Stimulated activated naive CD4-positive, alpha-beta T cell (primary cell): ENCODE measurements at regions not wholly inside any gene's neighbourhood (a gene's known extent, or its start where the extent isn't known, plus 50 kb on each side); places are given as distances from the start of the nearest gene placed in this dataset.
"Not testable (repeated sequence)": the region's sequence is repeated elsewhere in the genome, so short reads cannot be mapped to it uniquely, and the experiment has no call there.

ENCODE experiments used
- DNase-seq, 6 experiments: peaks; one replicate each; lab custom pipeline; 2025; lab: John Stamatoyannopoulos, UW

DNA sequence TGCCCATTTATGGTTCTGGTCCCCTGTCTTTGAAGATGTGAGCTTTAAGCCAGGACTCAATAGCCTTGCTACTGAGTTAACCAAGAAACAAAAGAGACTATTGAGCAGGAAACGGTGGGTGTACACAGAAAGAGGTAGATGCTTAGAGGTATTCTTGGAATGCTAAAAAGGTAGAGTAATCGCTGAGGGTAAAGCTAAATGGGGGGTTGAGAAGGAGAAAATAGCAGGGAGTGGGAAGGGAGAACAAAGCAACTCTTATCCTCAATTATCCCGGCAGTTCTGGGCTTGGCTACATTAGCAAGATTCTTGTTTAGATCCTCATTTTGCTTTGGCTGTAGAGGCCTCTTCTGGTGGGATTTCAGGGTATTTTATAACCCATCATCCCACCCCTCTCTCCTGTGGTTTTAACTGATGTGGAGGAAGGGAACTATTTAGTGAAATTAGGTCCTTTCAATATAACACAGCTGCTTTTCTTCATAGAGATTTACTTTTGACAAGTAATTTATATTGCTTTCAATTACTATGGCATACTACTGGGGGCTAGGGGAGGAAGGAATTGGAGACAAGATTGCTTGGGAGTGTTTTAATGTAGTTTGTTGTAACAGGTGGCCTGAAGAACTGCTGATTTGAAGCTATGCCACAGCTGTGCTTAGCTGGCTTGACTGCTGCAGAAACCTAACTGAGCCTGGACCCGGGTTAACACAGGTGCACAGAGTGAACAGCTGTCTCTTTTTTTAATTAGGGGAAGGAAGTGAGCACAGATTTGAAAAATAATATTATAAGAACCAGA lies 234.3 kb upstream of the CCDC54 start:
- no peak for DNase-seq

GRCh38 chr3:107150675-107151074 lies 226.6 kb upstream of the CCDC54 start:
- DNase-seq = no peak

DNA sequence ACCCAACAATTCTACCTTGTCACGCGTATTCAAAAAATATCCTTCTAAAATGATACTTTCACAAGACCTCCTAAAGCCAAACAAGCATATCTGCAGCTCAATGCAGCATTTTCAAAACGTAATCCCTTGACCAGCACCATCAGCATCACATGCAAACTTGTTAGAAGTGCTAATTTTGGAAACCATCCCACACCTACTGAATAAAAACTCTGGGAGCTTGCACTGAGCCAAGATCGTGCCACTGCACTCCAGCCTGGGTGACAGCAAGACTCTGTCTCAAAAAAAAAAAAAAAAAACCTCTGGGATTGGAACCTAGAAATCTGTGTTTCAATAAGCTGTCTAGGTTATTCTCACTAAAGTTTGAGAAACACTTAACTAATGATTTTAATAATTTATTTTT lies 223.3 kb upstream of the CCDC54 start:
- no peak for DNase-seq

- no peak for DNase-seq
Observed at GRCh38 chr3:107172411-107172810, 204.8 kb upstream of the CCDC54 start.

GRCh38 chr3:107184375-107184774 lies 192.9 kb upstream of the CCDC54 start:
- DNase-seq = no peak

DNA sequence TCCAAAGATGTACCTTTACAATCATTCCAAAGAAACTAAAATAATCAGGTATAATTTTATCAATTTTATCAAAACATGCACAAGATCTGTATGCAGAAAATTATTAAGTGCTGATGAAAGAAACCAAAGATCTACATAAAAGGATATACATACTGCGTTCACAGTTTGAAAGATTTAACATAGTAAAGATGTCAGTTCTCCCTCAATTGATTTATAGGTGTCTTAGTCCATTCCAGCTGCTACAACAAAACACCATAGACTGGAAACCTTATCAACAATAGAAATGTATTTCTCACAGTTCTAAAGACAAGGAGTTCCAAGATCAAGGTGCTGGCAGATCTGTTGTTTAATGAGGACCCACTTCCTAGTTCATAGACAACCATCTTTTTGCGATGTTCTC lies 189.0 kb upstream of the CCDC54 start:
- no peak for DNase-seq

DNA sequence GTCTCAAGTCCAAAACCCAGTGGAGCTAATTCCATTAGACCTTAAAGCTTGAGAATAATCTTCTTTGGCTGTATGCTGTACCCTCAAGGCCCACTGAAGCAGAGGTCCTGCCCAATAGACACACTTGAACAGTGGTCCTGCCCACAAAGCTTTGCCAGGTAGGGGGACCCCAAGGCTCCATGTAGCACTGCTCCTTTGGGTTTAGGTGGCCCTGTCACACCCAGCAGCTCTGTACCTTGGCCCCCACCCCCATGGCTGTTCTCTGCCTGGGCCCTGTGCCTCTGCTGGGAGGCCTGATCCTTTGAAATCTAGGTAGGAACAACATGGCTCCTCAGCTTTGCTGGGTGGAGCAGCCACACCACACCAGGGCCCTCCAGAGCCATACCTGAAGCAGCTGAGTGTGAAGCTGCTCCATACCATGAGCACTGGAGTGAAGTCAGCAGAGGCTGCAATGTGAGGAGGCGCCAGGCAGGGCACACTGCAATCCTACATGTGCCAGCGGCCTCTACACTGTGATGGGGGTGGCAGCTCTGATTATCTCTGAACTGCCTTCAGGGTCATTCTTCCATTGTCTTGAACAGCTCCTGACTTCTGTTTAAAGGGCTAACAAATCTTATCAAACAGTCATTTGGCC lies 188.0 kb upstream of the CCDC54 start:
- DNase-seq = no peak

DNA sequence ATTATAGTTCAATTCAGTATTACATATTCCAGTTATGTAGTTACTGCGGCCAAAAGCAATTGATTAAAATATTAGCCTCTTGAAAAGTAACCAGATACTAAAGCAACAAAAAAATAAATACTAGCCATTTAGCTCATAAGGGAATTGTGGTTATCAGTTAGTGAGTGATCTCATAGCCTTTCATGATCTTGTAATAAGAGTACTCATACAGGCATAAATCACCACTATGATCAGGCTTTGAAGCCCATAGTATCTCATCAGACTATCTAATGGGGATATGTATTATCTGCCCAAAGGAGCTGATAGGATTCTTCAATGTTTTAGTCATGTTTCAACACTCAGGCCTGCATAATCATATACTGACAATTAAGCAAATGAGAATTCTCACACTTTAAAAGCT lies 184.1 kb upstream of the CCDC54 start:
- DNase-seq = no peak

DNA sequence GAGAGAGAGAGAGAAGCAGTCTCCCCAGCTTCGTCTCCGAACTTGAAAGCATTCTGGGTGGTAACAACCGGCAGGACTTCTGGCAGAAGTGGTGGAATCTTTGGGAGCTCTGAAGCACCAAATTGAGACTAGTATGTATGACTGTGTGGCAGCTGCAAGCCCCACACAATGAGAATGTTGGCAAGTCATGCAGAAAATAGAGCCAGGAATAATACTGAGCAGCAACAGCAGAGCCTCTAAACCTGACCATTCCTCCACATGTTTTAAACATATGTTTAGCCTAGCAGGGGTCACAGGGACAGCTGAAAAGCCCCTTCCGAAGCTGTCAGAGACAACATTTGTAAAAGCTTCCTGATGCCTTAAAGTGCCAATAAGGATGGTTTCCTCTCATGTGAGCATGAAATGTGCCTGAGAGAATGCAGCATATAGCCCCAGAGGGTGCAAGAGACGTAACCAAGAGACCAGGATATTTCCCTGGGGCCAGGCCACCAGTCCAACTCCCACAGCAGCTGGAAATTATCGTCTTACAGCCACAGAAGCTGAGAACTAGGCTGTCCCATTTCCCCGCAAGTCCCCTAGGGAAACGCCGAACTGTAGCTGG lies 178.6 kb upstream of the CCDC54 start:
- DNase-seq = no peak

GRCh38 chr3:107201146-107201545 lies 176.1 kb upstream of the CCDC54 start:
- no peak for DNase-seq

- not testable (repeated sequence) for DNase-seq
Observed at GRCh38 chr3:107202885-107203284, 174.4 kb upstream of the CCDC54 start.

- no peak for DNase-seq
Observed at GRCh38 chr3:107204121-107204520, 173.1 kb upstream of the CCDC54 start.

DNA sequence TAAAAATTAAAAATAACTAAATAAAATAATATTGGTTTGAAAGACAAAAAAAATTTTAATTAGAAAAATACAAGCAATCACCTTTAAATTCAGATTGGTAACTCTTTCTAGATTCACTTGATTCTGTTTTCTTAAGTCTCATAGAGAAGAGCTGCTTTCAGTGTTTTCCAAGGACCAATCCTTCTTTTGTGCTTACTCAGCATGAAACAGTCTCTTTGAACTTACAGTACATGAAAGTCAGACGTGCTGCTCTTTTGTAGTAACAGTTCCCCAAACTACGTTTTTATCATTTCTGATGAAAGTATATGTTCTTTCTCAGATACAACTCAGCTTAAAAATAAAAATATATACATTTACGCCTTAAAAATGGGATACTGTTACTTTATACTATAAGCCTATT lies 171.9 kb upstream of the CCDC54 start:
- no peak for DNase-seq

GRCh38 chr3:107206141-107206540 lies 171.1 kb upstream of the CCDC54 start:
- no peak for DNase-seq

GRCh38 chr3:107206945-107207344 lies 170.3 kb upstream of the CCDC54 start:
- no peak for DNase-seq

GRCh38 chr3:107208100-107208499 lies 169.1 kb upstream of the CCDC54 start:
- no peak for DNase-seq

GRCh38 chr3:107208796-107209195 lies 168.4 kb upstream of the CCDC54 start:
- DNase-seq = no peak

DNA sequence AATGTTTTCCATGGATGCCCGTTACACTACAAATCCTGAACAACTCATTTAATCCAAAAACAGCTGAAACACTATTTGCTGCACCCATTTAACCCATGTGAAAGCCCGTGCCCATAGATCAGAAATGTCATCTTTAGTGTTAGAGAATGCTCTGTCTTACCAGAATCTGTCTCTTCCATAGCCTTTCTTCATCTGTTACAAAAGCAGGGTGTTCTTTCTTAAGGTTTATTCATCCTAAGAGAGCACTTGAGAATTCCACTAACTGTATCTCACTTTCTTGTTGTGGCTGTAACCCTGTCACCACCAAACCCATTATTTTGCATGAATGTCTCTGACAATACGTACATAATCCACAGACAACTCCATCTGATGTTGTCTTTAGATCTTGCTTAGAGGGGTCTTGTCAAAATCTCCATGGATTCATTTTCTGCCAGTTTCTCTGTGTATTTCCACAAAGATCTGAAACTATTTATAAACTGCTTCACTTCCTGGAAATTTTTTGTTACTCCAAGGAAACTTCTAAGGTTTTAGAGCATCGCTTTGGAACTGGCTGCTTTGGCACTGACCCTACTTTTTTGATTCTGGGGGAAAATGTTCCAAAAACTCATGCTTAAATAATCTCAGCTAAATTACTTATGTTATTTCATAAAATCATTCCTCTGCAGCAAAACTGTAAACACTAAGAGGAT lies 167.8 kb upstream of the CCDC54 start:
- DNase-seq = no peak

GRCh38 chr3:107211608-107212007 lies 165.6 kb upstream of the CCDC54 start:
- no peak for DNase-seq

DNA sequence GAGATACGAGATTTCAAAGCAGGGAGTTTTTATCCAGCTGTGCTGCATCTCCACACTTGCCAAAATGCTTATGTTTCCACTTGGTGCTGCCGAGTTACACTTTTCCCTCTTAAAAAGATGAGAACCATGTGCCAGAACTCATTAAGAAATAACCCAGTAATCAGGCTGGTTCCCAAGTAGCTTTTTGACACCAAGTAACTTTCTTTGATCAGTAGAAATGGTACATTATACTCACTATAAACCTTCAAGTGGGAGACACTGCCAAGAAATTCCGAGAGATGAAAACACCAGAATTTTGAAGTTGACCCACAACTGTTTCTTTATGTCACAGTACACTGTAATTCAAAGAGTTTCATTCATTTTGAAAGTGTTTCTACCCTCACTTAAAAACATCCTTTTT lies 164.6 kb upstream of the CCDC54 start:
- no peak for DNase-seq

DNA sequence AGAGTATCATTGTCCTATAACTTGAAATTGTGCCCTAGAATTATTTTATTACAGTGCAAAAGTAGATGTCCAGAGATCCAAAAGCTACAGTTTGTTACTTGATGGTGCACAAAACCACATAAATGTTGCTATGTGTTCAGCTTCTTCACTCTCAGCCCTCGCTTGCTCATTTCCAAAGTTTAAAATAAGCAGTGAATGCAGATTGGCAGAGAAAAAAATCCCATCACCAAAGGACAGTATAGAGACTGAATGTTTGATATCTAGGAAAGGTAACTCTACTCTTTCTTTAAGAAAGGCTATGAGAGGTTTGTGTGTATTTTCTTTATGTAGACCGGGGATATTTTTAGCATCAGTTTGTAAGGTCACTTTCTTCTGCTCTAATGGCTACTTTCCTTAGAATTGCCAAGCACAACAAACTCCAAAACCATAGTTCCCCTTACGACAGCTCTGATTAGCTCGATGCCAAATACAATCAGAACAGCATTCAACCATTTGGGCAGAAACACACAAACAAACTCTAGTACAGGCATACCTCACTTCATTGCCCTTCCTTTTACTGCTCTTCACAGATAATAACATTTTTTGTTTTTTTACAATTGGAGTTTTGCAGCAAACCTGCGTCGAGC lies 164.1 kb upstream of the CCDC54 start:
- no peak for DNase-seq

DNA sequence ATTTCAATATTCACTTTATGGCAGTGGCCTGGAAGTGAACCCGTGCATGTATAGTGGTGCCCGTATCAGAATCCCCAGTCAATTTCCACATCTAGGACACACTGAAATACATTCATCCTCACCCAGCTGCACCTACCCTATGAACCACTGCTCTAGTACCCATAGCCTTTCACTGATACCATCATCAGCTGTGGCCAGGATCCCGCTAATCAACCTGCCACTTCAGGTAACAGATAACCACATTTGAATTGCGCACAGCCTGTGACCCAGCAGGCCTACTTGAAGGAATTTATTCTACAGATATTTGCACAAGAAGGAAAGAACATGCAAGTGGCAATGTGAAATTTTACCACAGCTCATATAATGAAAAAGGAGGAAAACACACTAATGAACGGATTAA lies 161.0 kb upstream of the CCDC54 start:
- DNase-seq = no peak
